GM21381 (cell line): ENCODE measurements at regions not wholly inside any gene's neighbourhood (a gene's known extent, or its start where the extent isn't known, plus 50 kb on each side); places are given as distances from the start of the nearest gene placed in this dataset.
"Not testable (repeated sequence)": the region's sequence is repeated elsewhere in the genome, so short reads cannot be mapped to it uniquely, and the experiment has no call there.

Source experiments
- ATAC-seq: cut with Tn5 transposase; IDR thresholded peaks from one replicate; pipeline ENCODE4 v1.9.1; 2021; ENCODE audit warnings: mild to moderate bottlenecking, moderate library complexity; ENCODE audit not compliant: unreplicated experiment

- no peak for ATAC-seq
These were observed 154.6 kb downstream of the COPS8 start for GRCh38 chr2:237240252-237240651.

- ATAC-seq = not testable (repeated sequence)
These were observed 155.2 kb downstream of the COPS8 start for GRCh38 chr2:237240868-237241267.

GRCh38 chr2:237242091-237242536 is 156.4 kb downstream of the COPS8 start:
- no peak for ATAC-seq

- ATAC-seq = no peak
These were observed 157.8 kb downstream of the COPS8 start for GRCh38 chr2:237243487-237243886.

- ATAC-seq = no peak
These were observed 158.5 kb downstream of the COPS8 start for GRCh38 chr2:237244178-237244577.

GRCh38 chr2:237244976-237245646 is 159.4 kb downstream of the COPS8 start:
- ATAC-seq = no peak

- no peak for ATAC-seq
These were observed 163.4 kb downstream of the COL6A3 start for GRCh38 chr2:237250599-237250998.

GRCh38 chr2:237251986-237252385 is 162.0 kb downstream of the COL6A3 start:
- ATAC-seq = no peak

GRCh38 chr2:237253046-237253702 is 160.8 kb downstream of the COL6A3 start:
- no peak for ATAC-seq

GRCh38 chr2:237254369-237254861 is 159.5 kb downstream of the COL6A3 start:
- ATAC-seq = no peak

GRCh38 chr2:237254911-237255578 is 158.9 kb downstream of the COL6A3 start:
- no peak for ATAC-seq

- ATAC-seq = no peak
These were observed 157.1 kb downstream of the COL6A3 start for GRCh38 chr2:237256887-237257286.

GRCh38 chr2:237257471-237257951 is 156.5 kb downstream of the COL6A3 start:
- ATAC-seq = no peak

- ATAC-seq = no peak
These were observed 155.8 kb downstream of the COL6A3 start for GRCh38 chr2:237258116-237258515.

GRCh38 chr2:237258615-237259014 is 155.3 kb downstream of the COL6A3 start:
- ATAC-seq = no peak

- no peak for ATAC-seq
These were observed 154.8 kb downstream of the COL6A3 start for GRCh38 chr2:237259201-237259600.

GRCh38 chr2:237260039-237260620 is 153.8 kb downstream of the COL6A3 start:
- ATAC-seq = no peak

GRCh38 chr2:237260686-237261085 is 153.3 kb downstream of the COL6A3 start:
- ATAC-seq = no peak

- ATAC-seq = no peak
These were observed 152.6 kb downstream of the COL6A3 start for GRCh38 chr2:237261327-237261726.

- ATAC-seq = no peak
These were observed 150.9 kb downstream of the COL6A3 start for GRCh38 chr2:237262838-237263771.
